Tibial artery (tissue), 4 donors: ENCODE measurements at regions not wholly inside any gene's neighbourhood (a gene's known extent, or its start where the extent isn't known, plus 50 kb on each side); places are given as distances from the start of the nearest gene placed in this dataset.

Experiments used
- DNase-seq, 2 donors: peaks; one replicate each; pipeline ENCODE4 v3.0.0-alpha.2; 2019
- H3K27ac ChIP-seq, 2 donors: fragments of 200-600 bp; sonication (generic) in 1 of 2; 1 replicate in 1 of 2; 2 replicates in 1 of 2; pipeline ENCODE4 v1.5.1; 2018 to 2019; ENCODE audit warnings: mild to moderate bottlenecking in 1 of 2
- H3K27me3 ChIP-seq, 2 donors: fragments of 200-600 bp; sonication (generic) in 1 of 2; one replicate each; pipeline versions ENCODE4 v1.5.1 to v1.6.0; 2016 to 2019
- H3K36me3 ChIP-seq, 3 donors: fragments of 200-600 bp; sonication (generic) in 2 of 3; one replicate each; pipeline ENCODE4 v1.5.1; 2016 to 2019; ENCODE audit warnings: mild to moderate bottlenecking in 2 of 3
- H3K4me1 ChIP-seq, 4 donors: fragments of 200-600 bp; sonication (generic) in 2 of 4; 1 replicate in 3 of 4; 2 replicates in 1 of 4; pipeline ENCODE4 v1.5.1; 2016 to 2019
- H3K4me3 ChIP-seq, 2 donors: fragments of 200-600 bp; sonication (generic) in 1 of 2; 1 replicate in 1 of 2; 2 replicates in 1 of 2; pipeline ENCODE4 v1.5.1; 2018 to 2019; ENCODE audit warnings: mild to moderate bottlenecking in 2 of 2
- H3K9me3 ChIP-seq, 3 donors: fragments of 200-600 bp; sonication (generic) in 1 of 3; one replicate each; pipeline ENCODE4 v1.5.1; 2016 to 2019
- CTCF ChIP-seq, 2 experiments: fragments of 200-600 bp in 1 of 2; fragments of 450-650 bp in 1 of 2; IDR thresholded peaks; one replicate each; pipeline ENCODE4 v1.5.1; 2017 to 2019; ENCODE audit warnings: antibody characterized with exemption in 2 of 2, mild to moderate bottlenecking in 1 of 2, moderate library complexity in 1 of 2
- intact Hi-C: fragments of 100-400 bp; cut with DNase I; formaldehyde crosslinking; loops from one replicate; pipeline ENCODE4 v1.15.0; 2023; ENCODE audit warnings: low total_unique reads

DNA sequence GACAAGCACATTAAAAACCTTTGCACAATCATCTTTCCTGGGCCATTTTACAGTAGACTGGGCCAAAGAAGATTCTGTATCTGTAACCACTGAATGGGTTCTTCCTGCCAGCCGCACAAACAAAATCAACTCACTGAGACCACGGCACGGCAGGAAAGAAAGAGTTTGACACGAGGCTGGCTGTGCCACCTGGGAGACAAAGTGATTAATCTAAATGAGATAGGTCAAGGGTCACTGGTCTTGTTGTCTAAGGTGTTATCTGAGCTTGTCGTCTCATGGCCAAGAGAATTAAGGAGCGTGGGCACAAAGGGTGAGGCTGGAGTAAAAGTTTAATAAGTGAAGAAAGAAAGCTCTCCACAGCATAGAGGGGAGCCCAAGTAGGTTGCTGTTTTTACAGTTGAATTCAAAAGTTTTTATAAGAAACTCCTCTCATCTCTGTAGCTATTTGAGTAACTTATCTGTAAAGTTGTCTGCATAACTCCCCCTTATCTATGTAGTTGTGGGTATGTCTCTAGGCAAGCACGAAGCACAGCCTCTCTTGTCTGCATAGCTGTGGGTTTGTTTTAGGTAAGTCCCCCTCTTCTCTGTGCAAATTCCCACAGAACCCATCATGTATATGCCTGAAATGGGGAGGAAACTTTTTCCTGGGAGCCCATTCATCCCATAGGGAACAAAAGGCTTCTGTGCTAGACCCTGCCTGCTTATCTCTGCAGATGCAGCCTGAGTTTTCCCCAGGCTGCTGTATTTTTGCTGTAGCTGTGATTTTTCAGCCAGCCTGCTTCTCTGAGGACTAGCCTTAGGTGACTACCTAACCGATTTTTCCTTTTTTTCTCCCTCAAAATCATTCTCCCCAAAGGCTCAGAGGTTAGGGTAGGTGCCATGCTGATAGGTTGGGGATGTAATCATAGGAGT lies 1314.6 kb upstream of the TMEM132C start:
- no peak overlapping the region for H3K27ac ChIP-seq
- DNase-seq: no peak
- TF ChIP-seq CTCF (IDR thresholded peaks at IDR 0.05): no peak
- intact Hi-C loops: no loop called here
- no peaks in the 10 kb centered on the region for H3K9me3 ChIP-seq
- H3K4me1 ChIP-seq: no peaks in the 10 kb centered on the region
- no peak overlapping the region for H3K4me3 ChIP-seq
- H3K27me3 ChIP-seq: no peaks in the 10 kb centered on the region
- no peaks in the 10 kb centered on the region for H3K36me3 ChIP-seq

DNA sequence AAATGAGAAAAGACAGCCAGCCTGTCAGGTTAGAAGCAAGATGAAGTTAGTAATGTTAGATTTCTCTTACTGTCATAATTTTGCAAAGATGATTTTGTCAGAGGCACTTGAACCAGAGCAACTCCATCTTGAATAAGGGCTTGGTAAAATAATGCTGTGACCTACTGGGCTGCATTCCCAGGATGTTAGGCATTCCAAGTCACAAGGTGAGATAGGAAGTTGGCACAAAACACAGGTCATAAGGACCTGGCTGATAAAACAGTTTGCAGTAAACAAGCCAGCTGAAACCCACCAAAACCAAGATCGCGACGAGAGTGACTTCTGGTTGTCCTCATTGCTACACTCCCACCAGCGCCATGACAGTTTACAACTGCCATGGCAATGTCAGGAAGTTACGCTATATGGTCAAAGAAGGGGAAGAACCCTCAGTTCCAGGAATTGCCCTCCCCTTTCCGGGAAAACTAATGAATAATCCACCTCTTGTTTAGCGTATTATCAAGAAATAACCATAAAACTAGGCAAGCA lies 1313.5 kb upstream of the TMEM132C start:
- intact Hi-C loops: no loop called here
- no peak overlapping the region for H3K4me3 ChIP-seq
- no peak for TF ChIP-seq CTCF (IDR thresholded peaks at IDR 0.05)

DNA sequence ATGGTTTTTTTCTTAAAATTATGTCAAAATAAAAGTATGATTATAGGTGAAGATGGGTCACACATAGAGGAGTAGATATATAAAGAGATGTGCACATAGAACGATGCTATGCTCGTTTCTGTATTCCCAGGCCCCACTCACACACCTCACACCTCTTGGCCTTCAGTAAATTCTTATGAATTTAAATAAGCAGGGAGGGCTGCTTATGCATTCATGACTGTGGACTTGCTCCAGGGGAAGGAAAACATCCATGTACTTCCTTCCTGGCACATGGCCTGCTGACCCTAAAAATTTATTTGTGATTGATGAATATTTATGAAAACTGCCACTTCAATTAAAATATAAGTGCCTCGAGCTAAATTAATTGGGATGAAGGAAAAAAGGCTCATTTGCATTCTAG lies 1306.7 kb upstream of the TMEM132C start:
- Histone ChIP-seq H3K4me3 (no peak overlapping the region), H3K27me3 (no peaks in the 10 kb centered on the region), H3K36me3 (no peaks in the 10 kb centered on the region), H3K27ac (no peak overlapping the region), H3K9me3 (no peaks in the 10 kb centered on the region), H3K4me1 (no peaks in the 10 kb centered on the region)
- intact Hi-C loops: no loop called here
- no peak for TF ChIP-seq CTCF (IDR thresholded peaks at IDR 0.05)
- no peak for DNase-seq

More for the DNA sequence above, 1313.5 kb upstream of the TMEM132C start:
- DNase-seq: no peak
- Histone ChIP-seq H3K4me1 (no peaks in the 10 kb centered on the region), H3K36me3 (no peaks in the 10 kb centered on the region), H3K9me3 (no peaks in the 10 kb centered on the region), H3K27me3 (no peaks in the 10 kb centered on the region), H3K27ac (no peak overlapping the region)

GRCh38 chr12:126960709-126961108 lies 1306.3 kb upstream of the TMEM132C start:
- intact Hi-C loops: no loop called here
- Histone ChIP-seq H3K4me1 (no peaks in the 10 kb centered on the region), H3K36me3 (no peaks in the 10 kb centered on the region), H3K4me3 (no peak overlapping the region), H3K27me3 (no peaks in the 10 kb centered on the region), H3K27ac (no peak overlapping the region), H3K9me3 (no peaks in the 10 kb centered on the region)
- DNase-seq: no peak
- TF ChIP-seq CTCF (IDR thresholded peaks at IDR 0.05): no peak

DNA sequence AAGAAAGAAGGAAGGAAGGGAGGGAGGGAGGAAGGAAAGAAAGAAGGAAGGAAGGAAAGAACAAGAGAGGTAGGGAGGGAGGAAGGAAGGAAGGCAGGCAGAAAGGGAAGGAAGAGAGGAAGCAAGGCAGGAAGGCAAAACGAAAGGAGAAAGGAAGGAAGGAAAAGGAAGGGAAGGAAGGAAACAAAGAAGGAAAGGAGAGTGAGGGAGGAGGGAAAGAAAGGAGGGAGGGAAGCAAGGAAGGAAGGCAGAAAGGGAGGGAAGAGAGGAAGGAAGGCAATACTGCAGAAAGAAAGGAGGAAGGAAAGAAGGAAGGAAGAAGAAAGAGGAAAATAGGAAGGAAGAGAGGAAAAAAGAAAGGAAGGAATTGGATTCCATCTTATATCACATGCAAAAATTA lies 1303.1 kb upstream of the TMEM132C start:
- TF ChIP-seq CTCF (IDR thresholded peaks at IDR 0.05): no peak
- Histone ChIP-seq H3K9me3 (no peaks in the 10 kb centered on the region), H3K27me3 (no peaks in the 10 kb centered on the region), H3K4me1 (no peaks in the 10 kb centered on the region), H3K4me3 (no peak overlapping the region), H3K27ac (no peak overlapping the region), H3K36me3 (no peaks in the 10 kb centered on the region)
- no peak for DNase-seq
- intact Hi-C loops: no loop called here
